ENCODE measurements at regions not wholly inside any gene's neighbourhood (a gene's known extent, or its start where the extent isn't known, plus 50 kb on each side); places are given as distances from the start of the nearest gene placed in this dataset.
"Not testable (repeated sequence)": the region's sequence is repeated elsewhere in the genome, so short reads cannot be mapped to it uniquely, and the experiment has no call there.

- DNase-seq (ENCODE audit: low spot score), result no peak
- no peak overlapping the region for H3K27ac ChIP-seq
- ChIA-PET POLR2A (ENCODE audit: low non-redundant PET) (no interaction called here), CTCF (interaction anchor here (1.0 to 1.4 kb wide), 2 partner anchors 8 kb away, joined by 3 read pairs; no protein-coding TSS in a partner anchor)
- no peak for TF ChIP-seq CTCF (conservative IDR thresholded peaks at IDR 0.05; ENCODE audit: low read depth)
Observed at GRCh38 chr12:90677552-90677951, 277.4 kb downstream of the CCER1 start.

- ChIA-PET POLR2A (ENCODE audit: low non-redundant PET) (no interaction called here), CTCF (interaction anchor here (1.0 kb wide), 1 partner anchor 8 kb away, joined by 3 read pairs; no protein-coding TSS in a partner anchor)
- no peak for DNase-seq (ENCODE audit: low spot score)
- TF ChIP-seq CTCF (conservative IDR thresholded peaks at IDR 0.05; ENCODE audit: low read depth), result no peak
- no peak overlapping the region for H3K27ac ChIP-seq
Observed at GRCh38 chr12:90677055-90677454, 277.9 kb downstream of the CCER1 start.

GRCh38 chr12:90675106-90675505, 279.9 kb downstream of the CCER1 start:
- TF ChIP-seq CTCF (conservative IDR thresholded peaks at IDR 0.05; ENCODE audit: low read depth), result no peak
- POLR2A ChIA-PET (ENCODE audit: low non-redundant PET), result no interaction called here
- DNase-seq (ENCODE audit: low spot score), result no peak
- H3K27ac ChIP-seq, result no peak overlapping the region
- CTCF ChIA-PET, result interaction anchor here (0.7 kb wide), 1 partner anchor 118 kb away, joined by 3 read pairs; no protein-coding TSS in a partner anchor

- no peak for DNase-seq (ENCODE audit: low spot score)
- ChIA-PET CTCF (no interaction called here), POLR2A (ENCODE audit: low non-redundant PET) (no interaction called here)
- TF ChIP-seq CTCF (conservative IDR thresholded peaks at IDR 0.05; ENCODE audit: low read depth), result no peak
- H3K27ac ChIP-seq, result no peak overlapping the region
Observed at GRCh38 chr12:90672081-90672480, 282.9 kb downstream of the CCER1 start.

- CTCF ChIA-PET; DNase-seq (ENCODE audit: low spot score); POLR2A ChIA-PET (ENCODE audit: low non-redundant PET); H3K27ac ChIP-seq: not testable (repeated sequence)
Observed at GRCh38 chr12:90663949-90664348, 291.0 kb downstream of the CCER1 start.

GRCh38 chr12:90659060-90659459, 295.9 kb downstream of the CCER1 start:
- no peak overlapping the region for H3K27ac ChIP-seq
- POLR2A ChIA-PET (ENCODE audit: low non-redundant PET), result no interaction called here
- no peak for DNase-seq (ENCODE audit: low spot score)
- CTCF ChIA-PET, result interaction anchor here (0.5 kb wide), 1 partner anchor 1262 kb away, joined by 3 read pairs; no protein-coding TSS in a partner anchor
- TF ChIP-seq CTCF (conservative IDR thresholded peaks at IDR 0.05; ENCODE audit: low read depth), result no peak

- ChIA-PET POLR2A (ENCODE audit: low non-redundant PET) (no interaction called here), CTCF (no interaction called here)
- no peak for TF ChIP-seq CTCF (conservative IDR thresholded peaks at IDR 0.05; ENCODE audit: low read depth)
- no peak for DNase-seq (ENCODE audit: low spot score)
- H3K27ac ChIP-seq, result no peak overlapping the region
Observed at GRCh38 chr12:90653040-90653439, 301.9 kb downstream of the CCER1 start.
